HEK293T (cell line): ENCODE measurements at regions not wholly inside any gene's neighbourhood (a gene's known extent, or its start where the extent isn't known, plus 50 kb on each side); places are given as distances from the start of the nearest gene placed in this dataset.

Experiments
- ARNT ChIP-seq: fragments of 450-650 bp; IDR thresholded peaks from 2 replicates; pipeline ENCODE4 v1.6.1; 2017; ENCODE audit warnings: mild to moderate bottlenecking
- ELF4 ChIP-seq: fragments of 450-650 bp; IDR thresholded peaks from 2 replicates; pipeline ENCODE4 v1.6.1; 2017; ENCODE audit warnings: antibody characterized with exemption
- FOXA1 ChIP-seq: fragments of 450-650 bp; IDR thresholded peaks from 2 replicates; pipeline ENCODE4 v1.6.1; 2016; ENCODE audit warnings: mild to moderate bottlenecking
- FOXK2 ChIP-seq: fragments of 450-650 bp; IDR thresholded peaks from 2 replicates; pipeline ENCODE4 v1.6.1; 2016; ENCODE audit warnings: mild to moderate bottlenecking
- FOXM1 ChIP-seq: fragments of 450-650 bp; IDR thresholded peaks from 2 replicates; pipeline ENCODE4 v1.6.1; 2017; ENCODE audit warnings: mild to moderate bottlenecking, borderline replicate concordance
- HDGF ChIP-seq: fragments of 450-650 bp; IDR thresholded peaks from 2 replicates; pipeline ENCODE4 v1.6.1; 2017; ENCODE audit warnings: antibody characterized with exemption, borderline replicate concordance
- PKNOX1 ChIP-seq: fragments of 450-650 bp; IDR thresholded peaks from 2 replicates; pipeline ENCODE4 v1.6.1; 2016
- SP1 ChIP-seq: fragments of 450-650 bp; IDR thresholded peaks from 2 replicates; pipeline ENCODE4 v1.6.1; 2017
- SUZ12 ChIP-seq: fragments of 450-650 bp; IDR thresholded peaks from 2 replicates; pipeline ENCODE4 v1.6.1; 2016; ENCODE audit warnings: mild to moderate bottlenecking

DNA sequence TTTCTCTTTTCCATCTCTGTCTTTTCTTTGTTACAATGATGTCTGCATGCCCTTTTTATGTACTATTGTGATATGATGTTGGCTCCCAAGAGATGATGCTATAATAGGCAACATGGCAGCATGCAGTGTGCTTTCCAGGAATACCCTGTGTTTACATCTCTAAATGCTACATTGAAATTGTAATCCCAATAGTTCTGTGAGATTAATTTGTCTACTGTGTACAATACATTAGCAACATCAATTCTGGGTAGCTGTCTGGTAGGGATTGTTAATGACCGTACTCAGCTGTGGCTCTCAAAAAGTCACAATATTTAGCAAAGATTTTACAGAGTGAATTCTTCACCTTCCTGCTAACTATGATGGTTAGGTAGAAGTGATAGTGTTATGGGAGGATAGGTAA lies 225.6 kb upstream of the MMS22L start:
- TF ChIP-seq ELF4 (no peak), FOXM1 (no peak), SP1 (no peak), FOXA1 (no peak), ARNT (no peak), SUZ12 (no peak), HDGF (no peak), FOXK2 (no peak), PKNOX1 (no peak)
